ENCODE measurements at regions not wholly inside any gene's neighbourhood (a gene's known extent, or its start where the extent isn't known, plus 50 kb on each side); places are given as distances from the start of the nearest gene placed in this dataset.
"Not testable (repeated sequence)": the region's sequence is repeated elsewhere in the genome, so short reads cannot be mapped to it uniquely, and the experiment has no call there.

DNA sequence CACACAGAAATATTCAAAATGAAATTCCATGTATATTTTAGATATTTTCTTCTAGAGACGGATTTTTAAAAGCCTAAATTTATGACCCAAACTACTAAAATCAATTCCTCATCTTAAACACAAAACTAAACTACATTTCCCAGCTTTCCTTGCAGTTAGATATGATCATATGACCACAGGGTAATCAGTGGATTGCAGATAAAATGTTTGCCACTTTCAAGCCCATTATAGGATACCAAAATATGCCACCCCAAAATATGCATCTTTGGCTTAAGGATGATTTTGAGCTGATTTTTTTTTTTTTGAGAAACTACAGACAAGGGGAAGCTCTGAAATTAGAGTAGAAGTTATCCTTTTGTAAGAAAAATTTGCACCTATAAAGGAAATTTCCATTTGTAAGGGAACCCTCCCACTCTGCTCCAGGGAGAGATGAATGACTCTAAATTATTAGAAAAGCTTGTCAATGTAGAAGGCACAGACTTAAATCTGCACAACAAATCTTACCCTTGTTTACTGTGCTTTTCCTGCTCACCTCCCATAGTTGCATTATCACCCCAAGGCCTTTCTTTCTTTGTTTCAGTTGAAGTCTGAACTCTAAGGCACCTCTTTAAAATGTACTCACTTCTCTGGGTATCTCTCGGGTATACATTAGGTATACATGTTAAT lies 503.0 kb downstream of the PDHA2 start:
- DNase-seq: no peak

DNA sequence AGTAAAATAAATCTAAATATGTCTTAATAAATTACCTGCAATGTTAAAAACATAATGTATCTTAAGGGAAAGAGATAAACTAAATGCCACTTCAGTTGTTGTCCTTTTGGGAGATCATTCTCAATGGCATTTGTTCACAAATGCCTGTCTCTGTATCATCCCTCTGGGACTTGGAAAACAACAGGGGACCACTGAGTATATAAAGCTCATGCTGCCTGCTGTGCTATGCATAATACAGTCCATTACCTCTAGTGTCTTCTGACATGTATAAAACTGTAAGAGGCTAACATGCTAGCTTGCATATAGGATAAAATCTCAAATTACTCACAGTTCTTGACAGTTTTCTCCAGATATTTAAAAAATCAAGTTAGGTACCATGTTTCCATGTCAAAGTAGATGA lies 503.9 kb downstream of the PDHA2 start:
- no peak for DNase-seq

DNA sequence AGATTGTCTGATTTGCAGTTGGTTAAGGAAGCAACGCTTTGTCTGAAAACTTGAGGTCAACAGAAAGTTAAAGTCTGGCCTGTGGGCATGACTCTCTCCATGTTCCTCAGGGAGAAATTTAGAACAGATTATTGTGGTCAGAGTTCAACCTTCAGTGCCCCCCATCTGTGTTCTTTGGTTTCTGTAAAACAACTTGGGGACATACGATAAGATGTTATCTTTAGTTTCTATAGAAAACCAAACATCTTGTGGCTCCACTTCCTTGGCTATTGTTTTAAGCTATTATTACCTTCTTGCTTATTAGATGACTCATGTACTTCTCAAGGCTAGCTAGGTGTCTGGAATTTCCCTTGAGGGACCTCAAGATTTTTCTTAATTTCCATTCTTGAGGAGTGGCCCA lies 507.7 kb downstream of the PDHA2 start:
- no peak for DNase-seq

- no peak for DNase-seq
Measured at GRCh38 chr4:96352051-96352517, 512.2 kb downstream of the PDHA2 start.

DNA sequence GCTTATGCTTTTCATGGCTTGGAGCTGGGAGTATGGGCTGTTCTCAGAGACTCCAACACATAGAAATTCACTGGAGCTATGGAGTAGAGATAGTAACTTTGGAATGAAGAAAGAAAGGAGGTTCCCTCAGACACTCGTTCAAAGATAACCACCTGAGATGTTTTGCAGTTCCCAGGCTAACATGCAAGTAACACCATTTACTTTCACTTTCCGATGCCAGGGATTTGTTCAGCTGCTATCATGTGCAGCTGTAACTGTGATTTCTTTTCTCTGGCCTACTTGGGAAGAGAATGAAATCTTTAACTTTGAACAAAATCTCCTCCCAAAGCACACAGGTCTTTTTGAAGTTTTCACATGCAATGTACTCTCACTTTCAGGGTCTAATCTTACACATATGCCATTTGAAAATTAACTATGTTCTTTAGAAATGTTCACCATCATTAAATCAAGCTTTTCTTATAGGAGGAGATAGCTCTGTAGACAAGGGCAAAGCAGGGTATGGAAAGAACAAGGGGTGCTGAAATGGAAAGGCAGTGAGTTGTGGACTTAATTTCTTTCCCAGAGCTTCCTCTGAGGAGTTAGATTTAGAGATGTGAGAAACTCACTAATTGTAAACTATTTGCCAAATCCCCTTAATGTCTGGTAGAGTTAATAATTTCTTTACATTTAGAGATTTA lies 514.3 kb downstream of the PDHA2 start:
- no peak for DNase-seq

- no peak for DNase-seq
Measured at GRCh38 chr4:96355414-96355813, 515.5 kb downstream of the PDHA2 start.

DNA sequence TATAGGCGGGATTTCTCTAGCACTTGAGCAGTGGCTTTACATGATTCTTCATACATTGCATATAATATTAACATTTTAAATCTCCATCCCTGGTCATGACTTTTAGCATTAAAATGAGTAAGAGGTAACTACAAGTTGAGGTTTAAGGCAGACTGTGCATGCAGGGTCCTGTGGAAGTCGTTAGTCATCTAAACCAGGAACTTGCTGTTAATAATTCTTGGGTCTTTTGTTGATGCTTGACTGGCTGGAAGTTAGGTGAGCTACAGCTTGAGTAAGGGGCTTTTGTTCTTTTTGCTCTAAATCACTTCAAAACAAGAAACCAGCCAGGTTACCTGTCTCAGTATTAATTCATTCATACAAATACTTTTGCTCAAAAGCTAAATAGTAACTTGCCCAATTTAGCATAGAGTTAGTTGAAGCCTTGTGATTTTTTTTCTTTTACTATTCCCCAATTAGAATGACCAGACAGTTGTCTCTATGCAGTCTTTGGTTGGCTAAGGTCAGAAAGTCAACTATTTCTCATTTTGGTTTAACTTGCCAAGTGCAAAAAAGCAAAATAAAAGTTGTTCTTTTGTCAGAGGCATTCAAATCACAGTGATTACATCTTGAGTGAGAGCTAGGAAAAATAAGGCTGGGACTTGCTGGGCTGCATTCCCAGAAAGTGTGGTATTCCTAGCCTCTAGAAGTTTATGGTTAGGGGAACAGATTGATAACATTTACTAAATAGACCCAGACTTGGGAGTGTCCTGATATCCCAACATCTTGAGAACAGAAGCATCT lies 516.9 kb downstream of the PDHA2 start:
- DNase-seq: no peak

DNA sequence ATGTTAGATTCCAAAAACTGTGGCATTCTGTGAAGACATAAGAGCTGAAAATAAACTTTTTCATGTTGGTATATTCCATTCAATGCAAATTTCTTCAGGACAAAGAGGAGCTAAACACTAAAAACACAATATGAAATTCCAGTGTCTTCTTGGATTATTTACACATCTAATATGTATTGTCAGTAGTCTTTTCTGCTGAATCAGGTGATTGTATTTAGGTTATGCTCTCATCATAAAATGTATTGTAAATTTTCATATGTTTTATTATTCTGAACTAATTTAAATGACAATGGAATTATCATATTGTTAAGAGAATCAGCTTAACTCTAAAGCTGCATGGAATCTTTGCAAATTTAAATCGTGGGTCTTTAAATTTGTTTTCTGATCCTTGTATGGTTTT lies 526.7 kb downstream of the PDHA2 start:
- DNase-seq: no peak

- DNase-seq: no peak
Measured at GRCh38 chr4:96375367-96375766, 535.5 kb downstream of the PDHA2 start.

GRCh38 chr4:96379524-96379923 lies 539.6 kb downstream of the PDHA2 start:
- no peak for DNase-seq

GRCh38 chr4:96380106-96380505 lies 540.2 kb downstream of the PDHA2 start:
- DNase-seq: no peak

DNA sequence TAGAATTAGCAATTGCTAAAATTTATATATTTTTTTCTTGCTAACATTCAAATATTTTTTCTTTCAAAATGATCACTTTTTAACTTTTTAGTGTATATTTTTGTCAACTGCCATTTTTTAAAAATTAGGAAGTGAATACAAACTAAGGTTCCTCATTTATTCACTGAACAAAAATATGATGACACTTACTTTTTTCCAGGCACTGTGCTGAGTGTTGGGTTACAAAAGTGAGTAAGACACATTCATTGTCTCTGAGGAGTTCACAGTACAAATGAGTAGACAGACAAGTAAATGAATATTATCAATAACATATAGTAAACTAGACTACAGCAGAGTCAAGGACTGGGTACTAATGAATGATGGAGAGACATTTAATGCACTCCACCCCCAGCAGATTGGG lies 543.5 kb downstream of the PDHA2 start:
- no peak for DNase-seq

DNA sequence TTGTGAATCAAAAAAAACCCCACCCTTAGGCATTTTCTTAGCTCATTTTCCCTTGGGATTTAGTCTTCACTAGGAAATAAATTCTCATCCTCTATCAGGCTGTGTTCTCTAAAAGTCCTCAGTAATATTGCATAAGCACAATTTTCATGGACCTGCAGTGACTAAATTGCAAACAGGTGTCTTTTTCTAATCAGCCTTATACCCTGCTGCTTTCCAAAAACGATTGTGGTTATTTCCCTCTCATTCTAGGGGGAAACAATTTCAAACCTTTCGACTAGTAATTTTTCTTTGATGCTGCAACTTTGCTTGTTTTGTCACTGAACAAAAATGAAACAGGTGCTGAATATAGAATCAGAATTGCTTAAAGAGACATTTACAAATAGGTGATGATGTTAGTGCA lies 549.9 kb downstream of the PDHA2 start:
- no peak for DNase-seq

- no peak for DNase-seq
Measured at GRCh38 chr4:96390404-96390803, 550.5 kb downstream of the PDHA2 start.

DNA sequence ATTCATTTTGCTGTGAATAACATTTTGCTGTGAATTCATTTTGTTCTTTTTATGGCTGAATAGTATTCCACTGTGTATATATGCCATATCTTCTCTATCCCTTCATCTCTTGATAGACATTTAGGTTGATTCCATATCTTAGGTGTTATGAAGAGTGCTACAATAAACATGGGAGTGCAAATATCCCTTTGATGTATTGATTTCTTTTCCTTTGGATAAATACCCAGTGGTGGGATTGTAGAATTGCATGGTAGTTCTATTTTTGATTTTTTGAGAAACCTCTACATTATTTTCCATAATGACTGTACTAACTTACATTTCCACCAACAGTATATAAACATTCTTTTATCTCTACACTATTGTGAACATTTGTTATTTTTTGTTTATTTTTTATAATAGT lies 555.9 kb downstream of the PDHA2 start:
- DNase-seq: no peak

DNA sequence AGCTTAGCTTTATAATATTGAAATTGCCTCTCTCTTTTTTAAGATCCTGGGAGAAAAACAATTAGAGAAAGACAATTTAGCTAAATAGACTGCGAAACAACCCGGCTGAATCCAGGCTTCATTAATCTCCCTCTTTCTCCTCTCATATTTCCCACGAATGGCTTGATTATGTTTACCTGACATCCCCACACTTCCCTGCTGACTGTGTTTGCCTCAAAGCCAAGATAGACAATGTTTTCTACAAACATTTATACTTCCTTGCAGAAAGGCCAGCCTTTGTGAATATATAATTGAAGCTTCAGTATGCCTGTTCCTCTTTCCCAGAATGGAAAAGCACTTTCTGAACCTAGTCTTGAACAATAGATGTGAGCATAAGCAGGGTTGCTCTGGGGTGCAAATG lies 566.8 kb downstream of the PDHA2 start:
- DNase-seq: no peak

DNA sequence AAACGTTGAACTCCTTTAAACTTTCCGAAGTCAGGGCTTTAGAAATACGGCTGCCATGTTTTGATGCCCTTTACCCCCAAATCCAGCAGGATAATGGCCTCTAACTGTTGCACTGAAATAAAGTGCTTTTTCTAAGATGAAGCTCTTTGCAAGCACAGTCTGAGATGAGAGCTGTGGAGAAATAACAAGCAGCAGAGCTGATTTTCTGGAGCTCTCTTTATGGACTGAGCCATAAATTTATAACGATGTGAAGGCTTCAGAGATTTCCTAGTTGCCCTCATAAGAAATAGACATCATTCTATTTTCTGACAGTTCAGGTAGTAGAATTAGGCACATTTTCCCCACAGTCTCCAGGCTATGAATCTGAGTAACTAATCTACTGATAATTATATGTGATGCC lies 567.3 kb downstream of the PDHA2 start:
- no peak for DNase-seq

DNA sequence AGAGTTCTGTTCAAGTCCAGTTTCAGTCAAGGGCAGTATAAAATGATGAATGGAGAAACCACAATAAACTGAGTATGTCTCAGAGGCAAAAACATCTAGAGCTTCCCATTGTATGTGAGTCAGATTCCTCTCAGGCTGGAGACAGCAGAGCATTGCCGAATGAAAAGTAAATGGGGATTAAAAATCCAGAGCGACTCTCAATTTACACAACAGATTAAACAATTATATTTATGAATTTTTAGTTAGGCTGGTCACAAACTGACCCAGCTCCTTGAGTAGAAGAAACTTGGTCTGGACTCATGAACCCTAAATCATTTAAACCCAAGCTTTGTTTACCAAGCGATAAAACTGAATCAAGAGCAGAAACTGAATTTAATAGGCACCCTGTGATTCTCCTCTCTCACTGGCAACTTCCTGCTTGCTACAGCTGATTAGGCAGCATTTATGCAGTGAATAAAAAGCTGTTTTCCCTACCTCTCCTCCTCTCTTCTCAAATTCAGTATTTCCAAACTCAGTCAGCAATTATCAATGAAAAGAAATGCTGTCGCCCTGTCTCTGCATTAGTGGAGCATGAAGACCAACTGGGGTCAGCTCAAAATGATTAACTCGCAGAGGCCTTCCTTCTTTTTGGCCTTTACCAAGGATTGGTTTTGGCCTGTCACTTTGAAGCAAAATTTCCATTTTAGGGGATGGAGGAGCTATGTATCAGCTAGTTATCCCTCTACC lies 568.0 kb downstream of the PDHA2 start:
- no peak for DNase-seq

- not testable (repeated sequence) for DNase-seq
Measured at GRCh38 chr4:96414853-96415252, 575.0 kb downstream of the PDHA2 start.

GRCh38 chr4:96429657-96430056 lies 589.8 kb downstream of the PDHA2 start:
- no peak for DNase-seq

GRCh38 chr4:96431094-96431493 lies 591.2 kb downstream of the PDHA2 start:
- no peak for DNase-seq

DNA sequence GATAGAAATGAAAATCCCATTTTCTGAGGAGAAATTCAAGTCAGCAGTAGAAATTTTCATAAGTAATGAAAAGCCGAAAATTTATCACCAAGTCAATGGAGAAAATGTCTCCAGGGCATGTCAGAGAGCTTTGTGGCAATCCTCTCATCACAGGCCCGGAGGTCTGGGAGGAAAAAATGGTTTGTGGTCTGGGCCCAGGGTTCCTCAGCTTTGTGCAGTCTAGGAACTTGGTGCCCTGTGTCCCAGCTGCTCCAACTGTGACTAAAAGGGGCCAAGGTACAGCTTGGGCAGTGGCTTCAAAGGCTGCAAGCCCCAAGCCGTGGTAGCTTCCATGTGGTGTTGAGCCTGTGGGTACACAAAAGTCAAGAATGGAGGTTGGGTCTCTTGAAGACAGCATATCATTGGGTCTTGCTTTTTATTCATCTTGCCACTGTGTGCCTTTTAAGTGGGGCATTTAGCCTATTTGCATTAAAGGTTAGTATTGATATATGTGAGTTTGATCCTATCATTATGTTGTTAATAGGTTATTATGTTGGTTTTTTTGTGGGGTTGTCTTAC lies 608.5 kb downstream of the PDHA2 start:
- no peak for DNase-seq
